Nucleus accumbens (tissue), 56 donors: ENCODE measurements at regions not wholly inside any gene's neighbourhood (a gene's known extent, or its start where the extent isn't known, plus 50 kb on each side); places are given as distances from the start of the nearest gene placed in this dataset.

ENCODE experiments used
- DNase-seq, 56 donors: peaks; one replicate each; lab custom pipeline; 2025; lab: John Stamatoyannopoulos, UW

- no peak for DNase-seq
Measured at GRCh38 chr2:212644195-212644837, 105.7 kb upstream of the ERBB4 start.

GRCh38 chr2:212640428-212640827, 101.8 kb upstream of the ERBB4 start:
- no peak for DNase-seq

GRCh38 chr2:212638694-212639093, 100.1 kb upstream of the ERBB4 start:
- DNase-seq, result no peak

- DNase-seq, result no peak
Measured at GRCh38 chr2:212628586-212628985, 90.0 kb upstream of the ERBB4 start.

- DNase-seq, result no peak
Measured at GRCh38 chr2:212626371-212626918, 87.8 kb upstream of the ERBB4 start.

- no peak for DNase-seq
Measured at GRCh38 chr2:212619954-212620353, 81.4 kb upstream of the ERBB4 start.

- no peak for DNase-seq
Measured at GRCh38 chr2:212618636-212619035, 80.0 kb upstream of the ERBB4 start.

GRCh38 chr2:212610872-212611425, 72.3 kb upstream of the ERBB4 start:
- no peak for DNase-seq

GRCh38 chr2:212609479-212609878, 70.9 kb upstream of the ERBB4 start:
- no peak for DNase-seq

GRCh38 chr2:212607080-212607479, 68.5 kb upstream of the ERBB4 start:
- DNase-seq, result no peak

- no peak for DNase-seq
Measured at GRCh38 chr2:212606232-212606631, 67.6 kb upstream of the ERBB4 start.

GRCh38 chr2:212596688-212597087, 58.1 kb upstream of the ERBB4 start:
- no peak for DNase-seq

GRCh38 chr2:212596276-212596675, 57.7 kb upstream of the ERBB4 start:
- no peak for DNase-seq

- no peak for DNase-seq
Measured at GRCh38 chr2:212595036-212595654, 56.5 kb upstream of the ERBB4 start.

- no peak for DNase-seq
Measured at GRCh38 chr2:212592695-212593094, 54.1 kb upstream of the ERBB4 start.
